Activated CD4-positive, alpha-beta memory T cell treated with anti-CD3 and anti-CD28 coated beads, Interleukin-2, amount 10 ng/mL, durations not matched to agents 7 days and 5 days (primary cell): ENCODE measurements at regions not wholly inside any gene's neighbourhood (a gene's known extent, or its start where the extent isn't known, plus 50 kb on each side); places are given as distances from the start of the nearest gene placed in this dataset.

ENCODE experiments used
- CTCF ChIA-PET: fragments of 350-600 bp; sonication (Branson Sonifier 250); formaldehyde crosslinking; loops from one replicate; lab custom pipeline; 2021; ENCODE audit warnings: antibody characterized with exemption, inconsistent platforms; lab: Charles Lee
- POLR2A ChIA-PET: fragments of 350-600 bp; sonication (Branson Sonifier 250); formaldehyde crosslinking; loops from one replicate; lab custom pipeline; 2021; ENCODE audit warnings: antibody characterized with exemption; lab: Charles Lee
- DNase-seq: peaks from one replicate; pipeline ENCODE4 v3.0.0-alpha.2; 2020
- H3K27ac Mint-ChIP-seq: one replicate; pipeline ENCODE4 v1.8.0; 2021; ENCODE audit warnings: mild to moderate bottlenecking, mixed read lengths
- H3K27me3 Mint-ChIP-seq: one replicate; pipeline ENCODE4 v1.8.0; 2021; ENCODE audit warnings: mixed read lengths
- H3K36me3 Mint-ChIP-seq: one replicate; pipeline ENCODE4 v1.8.0; 2021; ENCODE audit warnings: low read depth, mixed read lengths
- H3K4me1 Mint-ChIP-seq: one replicate; pipeline ENCODE4 v1.8.0; 2021; ENCODE audit warnings: mixed read lengths
- H3K4me3 Mint-ChIP-seq: one replicate; pipeline ENCODE4 v1.8.0; 2021; ENCODE audit warnings: mild to moderate bottlenecking, mixed read lengths
- H3K9me3 Mint-ChIP-seq: one replicate; pipeline ENCODE4 v1.8.0; 2021; ENCODE audit warnings: mixed read lengths

DNA sequence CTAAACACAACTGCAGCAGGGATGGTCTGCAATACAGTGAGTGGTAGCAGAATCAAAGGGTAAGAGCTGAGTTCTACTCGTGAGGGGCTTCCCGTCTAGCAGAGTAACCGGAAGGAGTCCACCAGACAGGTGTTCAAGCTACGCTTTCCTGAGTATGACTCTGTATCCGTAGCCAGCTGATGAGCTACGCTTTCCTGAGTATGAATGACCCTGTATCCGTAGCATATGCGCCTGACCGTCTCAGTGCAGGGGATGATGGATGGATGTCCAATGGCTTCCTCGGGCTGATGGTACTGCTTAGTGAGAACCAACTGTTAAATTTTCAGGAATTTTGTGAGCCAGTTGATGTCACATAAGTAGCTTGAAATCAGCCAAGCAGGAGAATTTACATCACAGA lies 244.1 kb upstream of the MYT1L start:
- no peak overlapping the region for H3K27ac Mint-ChIP-seq
- no peaks in the 10 kb centered on the region for H3K9me3 Mint-ChIP-seq
- no peaks in the 10 kb centered on the region for H3K27me3 Mint-ChIP-seq
- H3K36me3 Mint-ChIP-seq: no peaks in the 10 kb centered on the region
- H3K4me3 Mint-ChIP-seq: no peak overlapping the region
- no peaks in the 10 kb centered on the region for H3K4me1 Mint-ChIP-seq
- DNase-seq: no peak
- CTCF ChIA-PET: no interaction called here
- POLR2A ChIA-PET: no interaction called here

DNA sequence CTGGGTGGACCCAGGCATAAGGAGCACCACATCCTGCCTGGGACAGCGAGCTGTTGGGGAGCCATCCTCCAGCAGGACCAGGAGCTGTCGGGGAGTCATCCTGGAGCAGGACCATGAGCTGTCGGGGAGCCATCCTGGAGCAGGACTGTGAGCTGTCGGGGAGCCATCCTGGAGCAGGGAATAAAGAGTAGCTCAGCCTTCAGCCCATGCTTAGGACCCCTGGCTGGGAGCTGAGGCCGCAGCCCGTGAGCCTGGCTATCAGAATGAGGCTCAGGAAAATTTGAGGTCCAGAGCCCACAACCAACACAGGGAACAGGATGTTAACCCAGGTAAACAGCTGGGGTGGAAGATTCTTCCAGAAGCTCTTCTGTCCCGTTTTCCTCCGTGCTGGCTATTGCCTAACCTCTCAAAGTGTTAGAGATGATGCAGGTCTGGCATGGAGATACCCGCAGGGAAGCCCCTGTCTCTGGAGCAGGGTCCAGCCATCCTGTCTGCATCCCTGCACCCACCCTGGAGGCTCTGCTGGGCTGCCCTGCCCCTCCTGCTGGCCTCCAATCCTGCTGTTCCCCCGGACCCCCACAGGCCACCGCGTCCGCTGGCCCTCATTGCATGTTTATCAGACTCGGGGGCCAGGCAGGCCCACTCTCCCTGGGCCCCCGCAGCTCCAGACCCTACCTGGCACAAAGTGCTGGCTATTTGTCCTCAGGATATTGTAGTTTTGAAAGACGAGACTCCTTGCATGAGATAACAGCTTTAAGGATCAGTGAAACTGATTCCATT lies 243.5 kb upstream of the MYT1L start:
- CTCF ChIA-PET: no interaction called here
- no peaks in the 10 kb centered on the region for H3K4me1 Mint-ChIP-seq
- POLR2A ChIA-PET: no interaction called here
- H3K27me3 Mint-ChIP-seq: no peaks in the 10 kb centered on the region
- no peak for DNase-seq
- no peak overlapping the region for H3K4me3 Mint-ChIP-seq
- no peaks in the 10 kb centered on the region for H3K9me3 Mint-ChIP-seq
- H3K36me3 Mint-ChIP-seq: no peaks in the 10 kb centered on the region
- H3K27ac Mint-ChIP-seq: no peak overlapping the region

DNA sequence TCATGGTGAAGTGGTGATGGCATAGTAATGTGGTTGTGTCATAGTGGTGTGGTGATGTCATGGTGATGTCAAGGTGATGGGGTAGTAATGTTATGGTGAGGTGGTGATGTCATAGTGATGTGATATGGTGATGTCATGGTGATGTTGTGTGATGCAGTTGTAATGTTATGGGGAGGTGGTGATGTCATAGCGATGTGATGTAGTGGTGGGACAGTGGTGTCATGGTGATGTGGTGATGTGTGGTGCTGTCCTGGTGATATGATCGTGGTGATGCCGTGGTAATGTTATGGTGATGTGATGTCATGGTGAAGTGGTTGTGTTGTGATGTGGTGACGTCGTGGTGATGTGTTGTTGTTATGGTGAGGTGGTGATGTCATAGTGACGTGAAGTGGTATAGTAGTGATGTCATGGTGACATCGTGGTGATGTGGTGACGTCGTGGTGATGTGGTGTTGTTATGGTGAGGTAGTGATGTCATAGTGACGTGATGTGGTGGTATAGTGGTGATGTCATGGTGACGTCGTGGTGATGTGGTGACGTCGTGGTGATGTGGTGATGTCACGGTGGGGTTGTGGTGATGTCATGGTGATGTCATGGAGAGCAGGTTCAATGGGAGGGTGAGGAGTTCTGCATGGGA lies 242.7 kb upstream of the MYT1L start:
- ChIA-PET CTCF (no interaction called here), POLR2A (no interaction called here)
- Mint-ChIP-seq H3K36me3 (no peaks in the 10 kb centered on the region), H3K4me3 (no peak overlapping the region), H3K9me3 (no peaks in the 10 kb centered on the region), H3K27me3 (no peaks in the 10 kb centered on the region), H3K4me1 (no peaks in the 10 kb centered on the region), H3K27ac (no peak overlapping the region)
- no peak for DNase-seq

DNA sequence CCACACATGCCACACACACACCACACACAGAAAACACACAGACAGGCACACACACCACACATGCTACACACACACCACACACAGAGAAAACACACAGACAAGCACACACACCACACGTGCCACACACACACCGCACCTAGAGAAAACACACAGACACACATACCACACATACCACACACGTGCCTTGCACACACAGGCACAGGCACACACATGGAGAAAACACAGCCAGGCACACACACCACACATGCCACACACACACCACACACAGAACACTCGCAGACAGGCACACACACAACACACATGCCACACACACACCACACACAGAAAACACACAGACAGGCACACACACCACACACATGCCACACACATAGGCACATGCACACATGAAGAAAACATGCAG lies 242.1 kb upstream of the MYT1L start:
- ChIA-PET POLR2A (no interaction called here), CTCF (no interaction called here)
- H3K27me3 Mint-ChIP-seq: no peaks in the 10 kb centered on the region
- no peak overlapping the region for H3K27ac Mint-ChIP-seq
- no peak overlapping the region for H3K4me3 Mint-ChIP-seq
- H3K4me1 Mint-ChIP-seq: no peaks in the 10 kb centered on the region
- no peaks in the 10 kb centered on the region for H3K9me3 Mint-ChIP-seq
- DNase-seq: no peak
- H3K36me3 Mint-ChIP-seq: no peaks in the 10 kb centered on the region

DNA sequence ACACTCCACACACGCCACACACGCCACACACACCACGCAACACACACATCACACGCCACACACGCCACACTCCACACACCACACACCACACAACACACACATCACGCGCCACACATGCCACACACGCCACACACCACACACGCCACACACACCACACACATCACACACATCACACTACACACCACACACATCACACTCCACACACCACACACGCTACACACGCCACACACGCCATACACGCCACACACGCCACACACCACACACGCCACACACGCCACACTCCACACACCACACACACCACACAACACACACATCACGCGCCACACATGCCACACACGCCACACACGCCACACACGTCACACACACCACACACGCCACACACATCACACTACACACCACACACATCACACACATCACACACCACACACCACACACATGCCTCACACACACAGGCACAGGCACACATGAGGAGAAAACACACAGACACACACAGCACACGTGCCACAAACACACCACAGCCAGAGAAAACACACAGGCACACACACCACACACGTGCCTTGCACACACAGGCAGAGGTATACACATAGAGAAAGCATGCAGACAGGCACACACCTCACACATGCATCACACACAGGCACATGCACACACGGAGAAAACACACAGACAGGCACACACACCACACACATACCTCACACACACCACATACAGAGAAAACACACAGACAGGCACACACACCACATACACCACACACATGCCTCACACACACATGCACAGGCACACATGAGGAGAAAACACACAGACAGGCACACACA lies 241.5 kb upstream of the MYT1L start:
- no peaks in the 10 kb centered on the region for H3K9me3 Mint-ChIP-seq
- CTCF ChIA-PET: no interaction called here
- no peak overlapping the region for H3K27ac Mint-ChIP-seq
- no peak overlapping the region for H3K4me3 Mint-ChIP-seq
- H3K27me3 Mint-ChIP-seq: no peaks in the 10 kb centered on the region
- H3K4me1 Mint-ChIP-seq: no peaks in the 10 kb centered on the region
- H3K36me3 Mint-ChIP-seq: no peaks in the 10 kb centered on the region
- POLR2A ChIA-PET: no interaction called here
- DNase-seq: no peak

DNA sequence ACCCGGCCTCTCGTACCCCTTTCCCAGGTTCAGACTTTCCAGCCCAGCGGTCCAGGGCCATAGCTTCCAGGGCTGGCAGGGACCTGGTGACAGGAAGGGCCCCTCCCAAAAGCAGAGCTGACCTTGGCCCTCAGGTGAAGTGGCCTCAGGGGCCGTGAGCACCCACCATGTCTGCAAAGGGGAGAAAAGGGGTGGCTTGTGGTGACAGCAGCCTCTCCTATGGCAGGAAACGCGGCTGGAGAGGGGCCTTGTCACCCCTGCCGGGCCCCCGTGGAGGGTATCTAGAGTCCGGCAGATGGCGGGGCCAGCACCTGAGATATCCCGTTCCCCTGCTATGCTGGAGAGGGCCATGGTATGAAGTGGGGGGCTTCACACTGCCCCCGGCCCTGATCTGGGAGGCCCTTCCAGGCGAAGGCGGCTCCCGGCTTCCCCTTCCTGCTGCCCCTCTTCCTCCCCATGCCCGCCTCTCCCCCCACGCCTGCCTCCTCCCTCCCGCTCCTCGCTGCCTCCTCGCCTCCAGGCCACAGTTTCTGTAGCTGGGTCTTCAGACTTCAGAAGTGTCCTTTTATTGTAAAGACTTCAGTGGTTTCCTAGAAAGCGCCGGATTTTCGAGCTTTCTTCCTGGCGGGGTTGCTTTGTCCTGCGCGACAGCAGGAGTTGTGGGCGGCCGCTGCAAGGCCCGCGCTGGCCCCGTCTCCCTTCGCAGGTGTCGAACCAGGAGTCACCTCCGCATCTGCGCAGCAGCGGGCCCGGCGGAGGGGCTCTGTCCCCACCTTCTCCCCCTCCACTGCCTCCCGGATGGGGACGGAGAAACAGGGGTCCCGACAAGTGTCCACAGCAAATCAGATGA lies 240.5 kb upstream of the MYT1L start:
- Mint-ChIP-seq H3K36me3 (no peaks in the 10 kb centered on the region), H3K4me3 (no peak overlapping the region), H3K27ac (no peak overlapping the region), H3K9me3 (no peaks in the 10 kb centered on the region), H3K4me1 (no peaks in the 10 kb centered on the region), H3K27me3 (no peaks in the 10 kb centered on the region)
- CTCF ChIA-PET: no interaction called here
- no peak for DNase-seq
- POLR2A ChIA-PET: no interaction called here

DNA sequence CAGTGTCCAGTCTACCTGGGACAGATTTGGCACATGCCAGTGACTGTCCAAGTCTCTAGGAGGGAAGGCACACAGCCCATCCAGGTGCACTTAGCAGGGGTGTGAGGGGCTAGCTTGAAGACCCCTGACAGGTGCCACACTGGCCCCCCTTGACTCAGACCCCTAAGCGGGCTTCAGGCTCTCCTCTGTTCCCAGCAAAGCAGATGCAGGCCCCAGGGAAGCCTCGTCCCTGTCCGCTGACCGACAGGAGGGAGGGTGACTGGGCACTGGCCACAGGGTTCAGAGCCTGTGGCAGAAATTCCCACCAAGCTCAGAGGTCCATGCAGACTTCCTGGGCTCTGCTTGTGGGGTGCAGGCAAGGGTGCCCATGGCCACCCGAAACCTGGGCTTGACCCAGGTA lies 239.8 kb upstream of the MYT1L start:
- no peaks in the 10 kb centered on the region for H3K36me3 Mint-ChIP-seq
- ChIA-PET CTCF (no interaction called here), POLR2A (no interaction called here)
- H3K4me1 Mint-ChIP-seq: no peaks in the 10 kb centered on the region
- H3K27ac Mint-ChIP-seq: no peak overlapping the region
- no peaks in the 10 kb centered on the region for H3K27me3 Mint-ChIP-seq
- no peak overlapping the region for H3K4me3 Mint-ChIP-seq
- H3K9me3 Mint-ChIP-seq: no peaks in the 10 kb centered on the region
- no peak for DNase-seq

DNA sequence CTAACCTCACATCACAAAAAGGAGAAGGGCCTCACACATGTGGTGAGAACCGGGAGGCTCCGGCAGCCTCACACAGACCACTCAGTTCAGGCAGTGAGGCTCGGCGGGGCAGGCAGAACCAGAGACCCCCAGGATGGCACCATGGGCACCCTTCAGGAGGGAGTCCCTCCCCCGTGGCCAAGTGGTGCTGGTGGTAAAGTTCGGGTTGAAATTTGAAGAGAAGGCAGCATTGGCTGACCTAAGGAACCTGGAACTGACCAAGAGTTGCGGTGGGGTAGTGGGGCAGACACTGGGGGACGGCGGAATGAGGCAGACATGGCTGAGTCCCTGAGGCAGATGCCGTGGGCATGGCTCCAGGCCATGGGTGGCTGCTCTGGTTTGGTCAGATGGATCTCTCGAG lies 239.3 kb upstream of the MYT1L start:
- Mint-ChIP-seq H3K4me3 (no peak overlapping the region), H3K27ac (no peak overlapping the region), H3K9me3 (no peaks in the 10 kb centered on the region), H3K4me1 (no peaks in the 10 kb centered on the region), H3K36me3 (no peaks in the 10 kb centered on the region), H3K27me3 (no peaks in the 10 kb centered on the region)
- peak; percentile 1 for DNase-seq
- ChIA-PET CTCF (no interaction called here), POLR2A (no interaction called here)

DNA sequence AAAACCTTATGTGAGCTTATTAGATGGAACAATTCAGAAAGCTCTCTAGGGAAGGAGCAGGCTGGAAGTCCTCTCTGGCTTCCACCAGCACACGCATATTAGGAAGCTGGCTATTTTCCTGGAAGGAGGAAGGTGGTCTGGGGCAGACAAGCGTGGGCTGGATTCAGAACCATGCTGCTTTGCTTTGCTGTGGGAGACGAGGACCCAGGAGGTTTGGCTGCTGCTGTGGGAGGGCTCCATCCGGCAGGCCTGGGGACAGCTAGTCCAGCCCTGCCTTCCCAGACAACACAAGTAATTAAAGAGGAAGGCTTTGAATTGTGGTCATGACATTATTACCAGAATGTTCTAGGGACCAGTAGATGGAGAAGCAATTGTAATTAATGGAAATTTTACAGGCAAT lies 238.8 kb upstream of the MYT1L start:
- no peaks in the 10 kb centered on the region for H3K4me1 Mint-ChIP-seq
- CTCF ChIA-PET: no interaction called here

DNA sequence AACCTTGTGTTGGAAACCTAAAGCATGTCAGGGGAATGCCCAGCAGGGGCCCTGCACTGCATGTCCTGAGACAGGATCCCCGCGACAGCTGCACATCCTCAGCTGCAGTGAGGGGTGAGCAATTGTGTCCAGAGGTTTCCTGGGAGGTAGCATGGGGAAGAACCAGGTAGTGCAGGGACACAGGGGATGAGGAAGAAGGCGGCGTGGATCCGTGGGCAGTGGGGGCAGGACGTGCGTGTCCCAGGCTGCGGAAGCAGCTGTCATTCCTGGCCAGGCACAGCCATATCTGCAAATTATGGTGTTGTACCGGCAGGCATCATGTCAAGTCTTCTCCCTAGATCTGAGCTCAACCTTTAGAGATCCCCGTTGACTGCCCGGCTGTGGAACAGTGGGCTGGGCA lies 238.2 kb upstream of the MYT1L start:
- no peaks in the 10 kb centered on the region for H3K4me1 Mint-ChIP-seq
- no peaks in the 10 kb centered on the region for H3K27me3 Mint-ChIP-seq
- no peaks in the 10 kb centered on the region for H3K36me3 Mint-ChIP-seq
- ChIA-PET CTCF (no interaction called here), POLR2A (no interaction called here)
- no peak overlapping the region for H3K27ac Mint-ChIP-seq
- no peaks in the 10 kb centered on the region for H3K9me3 Mint-ChIP-seq
- DNase-seq: no peak
- no peak overlapping the region for H3K4me3 Mint-ChIP-seq

More for the DNA sequence above, 238.8 kb upstream of the MYT1L start:
- Mint-ChIP-seq H3K27ac (no peak overlapping the region), H3K4me3 (no peak overlapping the region), H3K9me3 (no peaks in the 10 kb centered on the region), H3K36me3 (no peaks in the 10 kb centered on the region), H3K27me3 (no peaks in the 10 kb centered on the region)
- no peak for DNase-seq
- POLR2A ChIA-PET: no interaction called here

DNA sequence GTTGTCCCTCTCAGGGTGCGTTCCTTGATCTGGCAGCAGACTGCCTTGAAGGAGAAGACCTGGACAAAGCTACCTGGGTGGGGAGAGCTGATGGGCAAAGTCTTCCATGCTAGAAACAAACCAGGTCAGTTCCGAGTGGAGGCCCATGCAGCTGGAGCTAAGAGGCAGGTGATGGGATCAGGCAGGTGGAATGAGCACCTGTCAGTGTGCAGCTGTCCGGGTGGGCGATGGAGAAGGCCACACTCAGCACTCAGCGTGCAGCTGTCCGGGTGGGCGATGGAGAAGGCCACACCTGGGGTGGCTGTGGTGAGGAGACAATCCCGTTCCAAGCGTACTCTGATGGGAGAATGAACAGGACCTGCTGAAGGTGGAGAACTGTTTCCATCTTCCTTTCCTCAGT lies 237.3 kb upstream of the MYT1L start:
- H3K4me3 Mint-ChIP-seq: no peak overlapping the region
- no peaks in the 10 kb centered on the region for H3K9me3 Mint-ChIP-seq
- H3K27ac Mint-ChIP-seq: no peak overlapping the region
- DNase-seq: no peak
- H3K36me3 Mint-ChIP-seq: no peaks in the 10 kb centered on the region
- H3K27me3 Mint-ChIP-seq: no peaks in the 10 kb centered on the region
- ChIA-PET CTCF (no interaction called here), POLR2A (no interaction called here)
- no peaks in the 10 kb centered on the region for H3K4me1 Mint-ChIP-seq

DNA sequence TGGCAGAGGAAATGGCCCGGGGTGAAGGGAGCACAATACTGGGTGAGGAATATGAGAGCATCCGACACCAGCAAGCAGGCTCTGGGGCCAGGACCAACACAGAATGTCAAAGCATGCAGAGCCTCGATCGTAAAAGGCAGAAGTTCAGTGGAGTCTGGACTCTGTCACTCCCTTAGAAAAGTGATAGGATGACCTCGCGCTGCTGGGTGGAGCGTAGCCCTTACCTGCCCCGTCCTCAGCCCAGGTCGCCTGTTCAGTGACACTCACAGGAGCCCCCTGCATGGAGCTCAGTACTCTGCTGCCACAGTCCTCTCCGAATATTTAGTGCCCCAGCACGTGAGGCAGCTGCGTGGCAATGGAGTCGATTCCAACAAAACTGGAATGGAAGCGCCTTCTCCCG lies 236.7 kb upstream of the MYT1L start:
- H3K9me3 Mint-ChIP-seq: no peaks in the 10 kb centered on the region

More for the DNA sequence above, 236.7 kb upstream of the MYT1L start:
- POLR2A ChIA-PET: no interaction called here
- Mint-ChIP-seq H3K27me3 (no peaks in the 10 kb centered on the region), H3K36me3 (no peaks in the 10 kb centered on the region), H3K27ac (no peak overlapping the region), H3K4me3 (no peak overlapping the region), H3K4me1 (no peaks in the 10 kb centered on the region)
- CTCF ChIA-PET: no interaction called here
- DNase-seq: no peak
